ENCODE measurements at regions not wholly inside any gene's neighbourhood (a gene's known extent, or its start where the extent isn't known, plus 50 kb on each side); places are given as distances from the start of the nearest gene placed in this dataset.

GRCh38 chr18:29160170-29160569 is 983.2 kb upstream of the CDH2 start:
- no peak for DNase-seq (ENCODE audit: low spot score)
- no peak for TF ChIP-seq CTCF (IDR thresholded peaks at IDR 0.05)

GRCh38 chr18:29157905-29158304 is 981.0 kb upstream of the CDH2 start:
- no peak overlapping the region for H3K4me3 ChIP-seq
- no peak overlapping the region for H3K27ac ChIP-seq
- no peak for DNase-seq (ENCODE audit: low spot score)
- TF ChIP-seq CTCF (IDR thresholded peaks at IDR 0.05) = no peak

More at GRCh38 chr18:29160170-29160569, 983.2 kb upstream of the CDH2 start:
- no peak overlapping the region for H3K27ac ChIP-seq
- no peak overlapping the region for H3K4me3 ChIP-seq

- H3K27ac ChIP-seq = no peak overlapping the region
- no peak overlapping the region for H3K4me3 ChIP-seq
- DNase-seq (ENCODE audit: low spot score) = no peak
- TF ChIP-seq CTCF (IDR thresholded peaks at IDR 0.05) = no peak
Measured at GRCh38 chr18:29157057-29157780, 980.3 kb upstream of the CDH2 start.

GRCh38 chr18:29156531-29156930 is 979.6 kb upstream of the CDH2 start:
- TF ChIP-seq CTCF (IDR thresholded peaks at IDR 0.05) = no peak
- no peak overlapping the region for H3K27ac ChIP-seq
- no peak for DNase-seq (ENCODE audit: low spot score)
- no peak overlapping the region for H3K4me3 ChIP-seq

- no peak for TF ChIP-seq CTCF (IDR thresholded peaks at IDR 0.05)
- H3K4me3 ChIP-seq = no peak overlapping the region
- DNase-seq (ENCODE audit: low spot score) = no peak
- H3K27ac ChIP-seq = no peak overlapping the region
Measured at GRCh38 chr18:29154758-29155725, 978.1 kb upstream of the CDH2 start.

GRCh38 chr18:29154196-29154757 is 977.3 kb upstream of the CDH2 start:
- TF ChIP-seq CTCF (IDR thresholded peaks at IDR 0.05) = no peak
- DNase-seq (ENCODE audit: low spot score) = no peak
- Histone ChIP-seq H3K4me3 (no peak overlapping the region), H3K27ac (no peak overlapping the region)
